ENCODE measurements at regions not wholly inside any gene's neighbourhood (a gene's known extent, or its start where the extent isn't known, plus 50 kb on each side); places are given as distances from the start of the nearest gene placed in this dataset.

- TF ChIP-seq POLR2A (IDR thresholded peaks at IDR 0.05) = no peak
- TF ChIP-seq, protein P1, sequence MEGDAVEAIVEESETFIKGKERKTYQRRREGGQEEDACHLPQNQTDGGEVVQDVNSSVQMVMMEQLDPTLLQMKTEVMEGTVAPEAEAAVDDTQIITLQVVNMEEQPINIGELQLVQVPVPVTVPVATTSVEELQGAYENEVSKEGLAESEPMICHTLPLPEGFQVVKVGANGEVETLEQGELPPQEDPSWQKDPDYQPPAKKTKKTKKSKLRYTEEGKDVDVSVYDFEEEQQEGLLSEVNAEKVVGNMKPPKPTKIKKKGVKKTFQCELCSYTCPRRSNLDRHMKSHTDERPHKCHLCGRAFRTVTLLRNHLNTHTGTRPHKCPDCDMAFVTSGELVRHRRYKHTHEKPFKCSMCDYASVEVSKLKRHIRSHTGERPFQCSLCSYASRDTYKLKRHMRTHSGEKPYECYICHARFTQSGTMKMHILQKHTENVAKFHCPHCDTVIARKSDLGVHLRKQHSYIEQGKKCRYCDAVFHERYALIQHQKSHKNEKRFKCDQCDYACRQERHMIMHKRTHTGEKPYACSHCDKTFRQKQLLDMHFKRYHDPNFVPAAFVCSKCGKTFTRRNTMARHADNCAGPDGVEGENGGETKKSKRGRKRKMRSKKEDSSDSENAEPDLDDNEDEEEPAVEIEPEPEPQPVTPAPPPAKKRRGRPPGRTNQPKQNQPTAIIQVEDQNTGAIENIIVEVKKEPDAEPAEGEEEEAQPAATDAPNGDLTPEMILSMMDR (IDR thresholded peaks at IDR 0.05) = no peak
These were observed 188.8 kb downstream of the EN1 start for GRCh38 chr2:118658596-118659198.
